Astrocyte of the spinal cord (primary cell): ENCODE measurements at regions not wholly inside any gene's neighbourhood (a gene's known extent, or its start where the extent isn't known, plus 50 kb on each side); places are given as distances from the start of the nearest gene placed in this dataset.

Source experiments
- DNase-seq: peaks from one replicate; pipeline ENCODE4 v3.0.0; 2011; ENCODE audit warnings: low read depth, low spot score
- H3K4me3 ChIP-seq: 2 replicates; pipeline ENCODE4 v1.5.1; 2011; ENCODE audit warnings: low read depth, mild to moderate bottlenecking, low read length, moderate library complexity
- CTCF ChIP-seq: IDR thresholded peaks from 2 replicates; pipeline ENCODE4 v1.5.1; 2012; ENCODE audit warnings: low read depth, mild to moderate bottlenecking, low read length, inconsistent platforms
- in situ Hi-C: cut with HindIII; loops from 2 replicates; pipeline ENCODE4 v1.10.0; 2017; ENCODE audit warnings: low sequenced_read_pairs

- TF ChIP-seq CTCF = no peak
- DNase-seq = no peak
- in situ Hi-C loops = no loop called here
- H3K4me3 ChIP-seq = no peak overlapping the region
Observed at GRCh38 chr4:19009881-19010280, 988.3 kb upstream of the LCORL start.

GRCh38 chr4:19005211-19005610, 983.7 kb upstream of the LCORL start:
- TF ChIP-seq CTCF = no peak
- in situ Hi-C loops = no loop called here
- DNase-seq = peak; percentile 13
- no peak overlapping the region for H3K4me3 ChIP-seq

- H3K4me3 ChIP-seq = no peak overlapping the region
- no peak for TF ChIP-seq CTCF
- in situ Hi-C loops = no loop called here
- no peak for DNase-seq
Observed at GRCh38 chr4:19002170-19002569, 980.6 kb upstream of the LCORL start.

GRCh38 chr4:18999595-18999994, 978.0 kb upstream of the LCORL start:
- no peak for DNase-seq
- no peak overlapping the region for H3K4me3 ChIP-seq
- no peak for TF ChIP-seq CTCF
- in situ Hi-C loops = no loop called here

- H3K4me3 ChIP-seq = no peak overlapping the region
- TF ChIP-seq CTCF = no peak
- in situ Hi-C loops = no loop called here
- no peak for DNase-seq
Observed at GRCh38 chr4:18981234-18981615, 959.7 kb upstream of the LCORL start.

GRCh38 chr4:18980516-18981233, 959.1 kb upstream of the LCORL start:
- no peak for DNase-seq

More at GRCh38 chr4:18980516-18981233, 959.1 kb upstream of the LCORL start:
- no peak overlapping the region for H3K4me3 ChIP-seq
- in situ Hi-C loops = no loop called here
- TF ChIP-seq CTCF = no peak
